ENCODE measurements at regions not wholly inside any gene's neighbourhood (a gene's known extent, or its start where the extent isn't known, plus 50 kb on each side); places are given as distances from the start of the nearest gene placed in this dataset.

GRCh38 chr4:13160920-13161319 is 323.2 kb downstream of the RAB28 start (continued):
- TF ChIP-seq ZNF462 (CRISPR knock-in tag; IDR thresholded peaks at IDR 0.05) (no peak), REST (IDR thresholded peaks at IDR 0.05; ENCODE audit: unreplicated experiment) (no peak)

- Histone ChIP-seq H3K4me2 (no peak overlapping the region), H4K20me1 (replicated peaks; ENCODE audit: insufficient read depth) (no peaks in the 10 kb centered on the region), H3K4me1 (ENCODE audit: insufficient read depth) (no peaks in the 10 kb centered on the region)
- no peak for TF ChIP-seq JUNB (IDR thresholded peaks at IDR 0.05; ENCODE audit: unreplicated experiment)
- TF ChIP-seq STAT1 (IDR thresholded peaks at IDR 0.05; ENCODE audit: unreplicated experiment): no peak
- TF ChIP-seq ETS1 (IDR thresholded peaks at IDR 0.05): no peak
- no peak for TF ChIP-seq ZNF114 (CRISPR knock-in tag; IDR thresholded peaks at IDR 0.05)
- TF ChIP-seq EZH2 (IDR thresholded peaks at IDR 0.05; ENCODE audit: low read depth, unreplicated experiment): no peak
- TF ChIP-seq CTCF (conservative IDR thresholded peaks at IDR 0.05; ENCODE audit: low read depth in 2 of 2): no peak
Measured at GRCh38 chr4:13159041-13159620, 325.0 kb downstream of the RAB28 start.

More at GRCh38 chr4:13159041-13159620, 325.0 kb downstream of the RAB28 start:
- Histone ChIP-seq H3K36me3 (ENCODE audit: insufficient read depth) (no peaks in the 10 kb centered on the region), H3K79me2 (replicated peaks; ENCODE audit: insufficient read depth) (no peaks in the 10 kb centered on the region), H3K4me3 (no peak overlapping the region), H3K27ac (ENCODE audit: low read depth) (no peak overlapping the region), H3K9me2 (ENCODE audit: insufficient read depth) (0 out of 2 replicates have a peak, but pooled peaks cover 4% of the 10 kb centered on the region), H2AFZ (no peak overlapping the region), H3K27me3 (ENCODE audit: insufficient read depth) (no peaks in the 10 kb centered on the region), H3F3A (replicated peaks; ENCODE audit: low read depth) (no peaks in the 10 kb centered on the region)
- DNase-seq (ENCODE audit: low spot score) (no peak), ATAC-seq (no peak)
- H3K27me3 Mint-ChIP-seq (ENCODE audit: insufficient read depth, low read depth, poor library complexity): no peaks in the 10 kb centered on the region
- H3K9me3 Mint-ChIP-seq: no peaks in the 10 kb centered on the region; the same call in none of the 3 replicates
- H3K27ac Mint-ChIP-seq: no peak overlapping the region
- H3K4me1 Mint-ChIP-seq: peaks cover 5% of the 10 kb centered on the region; the same call in 2 of the 3 replicates
- H3K36me3 Mint-ChIP-seq (ENCODE audit: low read depth): no peaks in the 10 kb centered on the region
- H3K4me3 Mint-ChIP-seq: no peak overlapping the region
